Raji (cell line): ENCODE measurements at regions not wholly inside any gene's neighbourhood (a gene's known extent, or its start where the extent isn't known, plus 50 kb on each side); places are given as distances from the start of the nearest gene placed in this dataset.

Source experiments
- POLR2A ChIP-seq: IDR thresholded peaks from 2 replicates; pipeline ENCODE4 v1.6.1; 2011; ENCODE audit warnings: low read depth, low read length, control low read depth; ENCODE audit not compliant: insufficient read depth

DNA sequence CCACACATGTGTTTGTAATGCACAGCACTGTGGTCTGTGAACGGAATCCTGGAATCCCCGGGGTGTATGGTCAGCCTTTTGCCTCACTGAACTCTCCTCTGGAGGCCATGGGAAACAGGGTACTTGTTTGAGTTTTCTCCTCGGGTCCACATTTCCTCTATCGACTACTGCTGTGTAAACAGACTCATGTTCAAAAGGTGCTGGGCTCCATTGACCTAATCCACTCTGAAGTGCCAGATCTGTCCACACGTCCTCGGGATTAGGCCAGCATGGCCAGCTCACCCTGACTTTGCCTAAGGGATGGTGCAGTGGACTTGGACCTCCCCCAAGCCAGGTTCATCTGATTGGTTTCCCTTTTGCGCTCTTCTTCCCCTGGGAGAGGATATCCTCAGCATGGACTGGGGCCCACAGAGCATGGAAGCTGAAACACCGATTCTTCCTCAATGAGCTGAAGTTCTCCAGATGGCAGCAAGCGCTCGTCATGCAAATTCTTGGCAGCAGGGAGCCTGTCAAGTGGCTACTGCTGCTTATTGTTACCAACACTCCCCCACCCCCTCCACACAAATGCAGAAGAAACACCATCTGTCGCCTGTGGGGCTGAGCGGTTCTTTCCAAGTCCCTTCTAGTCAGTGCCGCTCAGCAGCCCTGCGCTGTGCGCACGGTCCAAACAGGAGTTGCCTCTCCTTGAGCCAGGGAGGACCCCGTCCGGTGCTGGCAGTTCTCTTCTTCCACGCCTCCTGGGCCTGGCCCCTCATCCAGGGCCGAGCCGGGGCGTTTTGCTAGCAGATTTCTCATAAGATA lies 292.6 kb upstream of the MARCKS start:
- TF ChIP-seq POLR2A: no peak

- no peak for TF ChIP-seq POLR2A
Observed at GRCh38 chr6:113565306-113565705, 291.8 kb upstream of the MARCKS start.

DNA sequence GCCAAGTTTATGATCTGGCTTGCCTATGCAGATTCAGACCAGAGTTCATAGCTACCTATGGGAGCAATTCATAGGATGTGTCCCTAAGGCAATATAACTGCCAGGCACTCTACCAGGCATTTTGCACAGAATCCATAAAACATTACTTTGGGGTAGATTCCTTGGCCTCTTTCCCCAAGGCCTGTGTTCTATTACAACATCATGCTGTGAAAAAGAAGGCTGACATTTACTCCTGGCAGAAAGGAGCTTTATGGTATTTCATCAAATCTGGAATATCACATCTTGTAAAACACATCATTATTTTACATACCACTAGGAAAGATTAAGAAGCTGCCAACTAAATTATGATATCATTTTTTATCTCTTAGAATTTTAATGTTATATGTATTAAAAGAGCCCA lies 287.0 kb upstream of the MARCKS start:
- TF ChIP-seq POLR2A: no peak

- TF ChIP-seq POLR2A: no peak
Observed at GRCh38 chr6:113570641-113571040, 286.5 kb upstream of the MARCKS start.

DNA sequence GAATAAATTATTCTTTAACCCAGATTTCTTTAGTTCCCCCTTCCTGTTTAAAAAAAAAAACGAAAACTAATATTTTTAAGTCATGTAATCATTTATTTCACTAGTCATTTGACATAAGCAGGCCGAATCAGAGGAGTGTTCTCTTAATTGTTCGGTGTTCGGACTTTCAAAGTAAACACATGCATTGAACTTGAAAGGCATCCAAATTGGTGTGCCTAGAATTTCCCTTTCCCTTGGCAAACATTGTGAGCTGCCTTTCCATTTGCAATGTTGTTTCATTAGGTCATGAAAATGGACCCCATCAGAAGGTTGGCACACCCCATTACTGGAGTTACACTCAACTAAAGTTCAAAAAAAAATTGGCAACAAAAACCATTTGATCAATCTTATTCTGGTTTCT lies 283.0 kb upstream of the MARCKS start:
- TF ChIP-seq POLR2A: no peak

- no peak for TF ChIP-seq POLR2A
Observed at GRCh38 chr6:113576310-113576709, 280.8 kb upstream of the MARCKS start.

- TF ChIP-seq POLR2A: no peak
Observed at GRCh38 chr6:113578691-113579090, 278.5 kb upstream of the MARCKS start.

DNA sequence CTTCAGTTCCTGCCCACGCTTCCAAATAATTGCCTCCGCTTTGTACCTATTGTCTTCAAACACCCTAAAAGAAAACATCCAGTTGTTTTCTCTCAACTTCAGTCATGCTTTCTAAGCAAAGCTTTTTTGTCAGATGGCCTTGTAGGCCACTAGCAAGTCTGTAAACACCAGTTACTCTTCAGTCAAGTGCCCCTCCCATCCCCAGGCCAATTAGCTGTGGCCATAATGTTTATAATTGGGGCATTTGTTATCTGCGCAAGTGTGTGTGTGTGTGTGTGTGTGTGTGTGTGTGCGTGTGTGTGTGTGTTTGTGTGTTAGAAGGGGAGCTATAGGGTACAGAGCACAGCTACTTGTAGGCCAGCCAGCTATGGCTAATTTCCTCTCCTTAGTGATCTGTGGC lies 272.4 kb upstream of the MARCKS start:
- TF ChIP-seq POLR2A: no peak

GRCh38 chr6:113585246-113585645 lies 271.9 kb upstream of the MARCKS start:
- TF ChIP-seq POLR2A: no peak

DNA sequence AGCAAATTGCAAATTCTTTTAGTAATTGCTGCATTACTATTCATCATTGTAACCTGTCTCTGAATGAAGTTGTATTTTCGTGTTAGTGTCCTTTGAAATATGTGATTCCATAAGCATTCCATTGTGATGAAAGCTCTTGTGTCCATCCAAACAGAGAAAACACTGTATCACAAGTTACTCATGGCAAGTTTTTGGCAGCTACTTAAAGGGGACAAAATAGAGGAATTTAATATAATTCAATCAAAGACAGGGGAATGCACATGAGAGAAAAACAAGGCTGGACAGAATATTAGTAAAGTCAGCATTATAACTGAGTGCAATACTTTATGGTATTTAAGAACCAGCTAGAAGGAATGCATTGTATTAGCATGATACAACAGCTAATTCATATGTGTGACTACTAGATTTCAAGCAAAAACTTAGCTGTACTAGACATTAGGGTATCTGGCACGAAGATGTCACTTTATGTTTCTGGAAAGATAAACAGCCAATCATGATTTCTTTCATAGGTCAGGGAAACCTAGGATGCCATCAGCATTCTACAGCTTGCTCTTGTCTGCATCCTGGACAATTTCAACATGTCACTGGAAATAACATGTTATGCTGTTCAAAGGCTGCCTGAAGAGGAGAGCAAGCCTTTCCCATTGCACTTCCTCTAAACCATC lies 270.6 kb upstream of the MARCKS start:
- no peak for TF ChIP-seq POLR2A

GRCh38 chr6:113587078-113587699 lies 270.0 kb upstream of the MARCKS start:
- no peak for TF ChIP-seq POLR2A

GRCh38 chr6:113588646-113589045 lies 268.5 kb upstream of the MARCKS start:
- no peak for TF ChIP-seq POLR2A

DNA sequence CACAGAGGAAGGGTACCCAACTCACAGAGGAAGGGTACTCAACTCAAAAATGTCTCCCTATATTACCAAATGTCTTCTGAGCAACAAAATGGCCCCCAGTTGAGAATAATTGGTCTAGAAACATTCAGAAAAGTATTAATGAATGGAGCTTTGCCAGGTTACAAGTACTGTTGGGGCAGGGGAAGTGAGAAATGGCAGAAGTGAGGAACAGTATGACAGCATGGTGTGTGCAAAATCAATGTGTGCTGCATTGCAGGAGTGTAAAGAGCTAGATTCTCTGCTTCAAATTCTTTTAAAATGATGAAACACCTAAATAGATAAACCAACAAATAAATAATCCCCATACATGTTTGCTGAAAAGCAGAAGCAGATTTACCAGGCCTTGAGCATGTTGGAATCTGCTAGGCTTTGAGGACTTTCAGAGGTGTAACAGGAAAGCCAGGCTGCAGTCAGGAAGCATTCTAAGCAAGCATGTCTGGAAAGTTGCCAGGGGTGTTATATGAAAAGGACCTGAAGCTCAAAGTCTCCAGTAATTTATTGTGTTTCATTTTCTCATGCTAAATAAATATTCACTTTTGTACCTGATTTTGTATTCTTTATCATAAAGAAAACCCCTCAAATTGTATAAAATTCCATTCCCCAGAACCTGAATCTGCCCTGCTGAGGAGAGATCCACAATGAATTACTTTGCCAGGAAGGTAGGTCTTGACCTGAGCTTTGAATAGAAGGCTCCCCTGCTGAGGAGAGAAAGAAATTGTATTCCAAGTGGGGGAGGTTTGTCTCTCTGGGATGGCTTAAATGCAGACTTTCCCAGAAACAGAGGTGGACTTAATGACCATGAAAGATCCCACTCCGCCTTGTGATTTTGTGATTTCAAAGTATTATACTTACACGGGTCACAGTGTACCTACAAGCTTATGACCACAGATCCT lies 265.0 kb upstream of the MARCKS start:
- no peak for TF ChIP-seq POLR2A

- no peak for TF ChIP-seq POLR2A
Observed at GRCh38 chr6:113594726-113595125, 262.4 kb upstream of the MARCKS start.

DNA sequence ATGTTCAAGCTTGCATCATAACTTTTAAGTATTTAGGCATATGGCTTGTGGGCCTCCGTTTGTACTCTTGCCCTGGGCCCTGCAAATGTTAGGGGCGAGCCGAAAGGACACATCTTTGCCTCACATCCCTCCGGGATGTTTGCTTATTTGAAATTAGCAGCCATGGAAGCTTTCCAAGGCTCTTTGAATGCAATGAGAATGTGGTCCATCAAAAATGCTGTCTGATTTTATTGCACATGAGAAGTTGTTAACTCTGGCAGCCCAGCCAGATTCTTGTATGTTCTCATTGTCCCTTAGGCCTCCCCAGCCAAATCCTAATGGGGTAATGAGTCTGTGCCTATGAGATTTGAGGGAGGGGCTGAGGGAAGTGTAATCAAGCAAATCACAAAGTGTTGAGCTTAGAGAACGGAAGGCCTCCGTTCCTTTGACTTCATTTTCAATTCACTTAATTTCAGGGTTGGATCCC lies 261.2 kb upstream of the MARCKS start:
- TF ChIP-seq POLR2A: no peak

- no peak for TF ChIP-seq POLR2A
Observed at GRCh38 chr6:113596387-113597230, 260.5 kb upstream of the MARCKS start.
